ENCODE measurements at regions not wholly inside any gene's neighbourhood (a gene's known extent, or its start where the extent isn't known, plus 50 kb on each side); places are given as distances from the start of the nearest gene placed in this dataset.
A peak's percentile ranks its signal among the peaks of the same experiment; 100 is the strongest.

- no peak for DNase-seq
Observed at GRCh38 chr16:55380485-55380884, 56.5 kb downstream of the IRX6 start.

- no peak for DNase-seq
Observed at GRCh38 chr16:55384288-55385247, 60.6 kb downstream of the IRX6 start.

GRCh38 chr16:55385359-55385758 is 61.4 kb downstream of the IRX6 start:
- DNase-seq, result no peak

GRCh38 chr16:55386534-55387296 is 62.7 kb downstream of the IRX6 start:
- no peak for DNase-seq

- DNase-seq, result no peak
Observed at GRCh38 chr16:55388131-55388862, 64.3 kb downstream of the IRX6 start.

- DNase-seq, result no peak
Observed at GRCh38 chr16:55389426-55390073, 65.5 kb downstream of the IRX6 start.

GRCh38 chr16:55390630-55391237 is 66.7 kb downstream of the IRX6 start:
- no peak for DNase-seq

- no peak for DNase-seq
Observed at GRCh38 chr16:55391760-55392375, 67.9 kb downstream of the IRX6 start.

GRCh38 chr16:55392701-55393100 is 68.7 kb downstream of the IRX6 start:
- no peak for DNase-seq

GRCh38 chr16:55393991-55394390 is 70.0 kb downstream of the IRX6 start:
- no peak for DNase-seq

- DNase-seq, result no peak
Observed at GRCh38 chr16:55398762-55399161, 74.8 kb downstream of the IRX6 start.

- no peak for DNase-seq
Observed at GRCh38 chr16:55399911-55400310, 75.9 kb downstream of the IRX6 start.

- DNase-seq, result no peak
Observed at GRCh38 chr16:55401046-55401445, 77.0 kb downstream of the IRX6 start.

- no peak for DNase-seq
Observed at GRCh38 chr16:55403464-55403863, 75.5 kb upstream of the MMP2 start.

- DNase-seq, result no peak
Observed at GRCh38 chr16:55406651-55407050, 72.3 kb upstream of the MMP2 start.

- no peak for DNase-seq
Observed at GRCh38 chr16:55408661-55409060, 70.3 kb upstream of the MMP2 start.

GRCh38 chr16:55411231-55411630 is 67.8 kb upstream of the MMP2 start:
- no peak for DNase-seq

GRCh38 chr16:55418586-55418985 is 60.4 kb upstream of the MMP2 start:
- peak; percentile 71 for DNase-seq

GRCh38 chr16:55421226-55421625 is 57.8 kb upstream of the MMP2 start:
- no peak for DNase-seq

- no peak for DNase-seq
Observed at GRCh38 chr16:55426865-55427484, 52.0 kb upstream of the MMP2 start.
